ENCODE measurements at regions not wholly inside any gene's neighbourhood (a gene's known extent, or its start where the extent isn't known, plus 50 kb on each side); places are given as distances from the start of the nearest gene placed in this dataset.

DNA sequence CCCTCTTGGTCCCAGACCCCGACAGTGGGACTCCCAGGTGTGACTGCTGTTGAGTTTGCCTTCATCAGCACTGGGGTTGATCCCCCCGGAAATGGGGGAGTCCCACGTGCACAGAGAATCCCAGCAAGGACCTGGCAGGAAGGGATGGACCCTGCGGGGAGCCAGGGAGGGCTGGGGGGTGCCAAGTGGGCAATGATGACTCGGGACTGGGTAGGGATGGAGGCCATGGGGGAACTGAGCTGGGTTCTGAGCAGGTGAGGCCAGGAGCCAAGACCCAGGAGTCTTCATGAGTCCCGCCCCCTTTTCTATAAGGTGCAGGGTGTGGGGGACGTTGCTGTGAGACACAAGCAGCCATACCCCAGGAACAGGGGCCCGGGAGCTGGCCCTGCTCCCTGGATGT is 103.8 kb downstream of the CRYAA start:
- TF ChIP-seq GATA2 (IDR thresholded peaks at IDR 0.05; ENCODE audit: low read depth, low read length) (no peak), GATA3 (IDR thresholded peaks at IDR 0.05; ENCODE audit: low read depth, low read length) (no peak)

DNA sequence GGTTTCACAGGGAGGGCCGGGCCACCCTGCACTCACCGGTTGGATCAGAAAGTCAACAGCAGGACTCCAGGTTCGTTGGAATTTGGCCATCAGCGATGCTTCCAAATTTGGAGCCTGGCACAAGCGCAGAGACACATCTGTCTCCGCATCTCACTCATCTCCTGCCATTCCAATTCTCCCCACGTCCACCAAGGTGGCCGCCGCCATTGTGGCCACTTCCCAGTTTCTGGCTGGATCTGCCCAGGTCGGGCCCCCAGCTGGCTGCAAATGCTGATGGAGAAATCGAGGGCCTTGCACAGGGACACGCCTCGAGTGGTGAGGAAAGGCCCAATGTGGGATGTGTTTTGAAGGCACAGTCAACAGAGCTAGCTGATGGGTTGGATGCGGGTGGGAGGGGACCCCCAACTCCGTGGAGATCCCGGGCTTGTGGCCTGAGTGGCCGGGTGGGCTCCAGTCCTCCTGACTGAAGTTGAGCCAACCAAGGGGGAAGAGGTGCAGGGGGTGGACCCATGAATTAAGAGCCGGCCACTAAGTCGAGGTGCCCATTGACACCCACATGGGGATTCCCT is 102.7 kb downstream of the CRYAA start:
- TF ChIP-seq GATA2 (IDR thresholded peaks at IDR 0.05; ENCODE audit: low read depth, low read length) (no peak), GATA3 (IDR thresholded peaks at IDR 0.05; ENCODE audit: low read depth, low read length) (no peak)

DNA sequence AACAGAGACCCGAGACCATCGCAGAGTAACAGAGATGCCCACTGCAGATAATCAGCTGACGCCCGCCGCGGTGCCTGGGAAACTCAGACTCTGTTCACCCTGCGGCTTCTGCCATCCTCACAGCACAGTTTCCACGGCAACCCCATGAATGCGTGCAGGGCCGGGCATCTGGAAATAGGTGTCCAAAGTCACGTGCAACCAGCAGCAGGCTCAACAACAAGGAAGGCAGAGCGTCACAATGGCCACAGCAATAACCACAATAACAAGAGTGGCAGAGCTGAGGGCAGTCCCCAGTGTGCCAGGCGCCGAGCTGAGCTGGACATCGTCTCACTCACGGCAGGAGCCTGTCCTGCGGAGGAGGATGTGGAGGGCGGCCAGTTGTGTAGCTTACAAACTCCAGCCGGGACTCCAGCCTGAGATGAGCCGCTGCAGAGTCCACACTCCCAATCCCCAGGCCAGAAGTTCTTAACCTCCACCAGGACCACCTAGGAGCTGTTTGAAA is 102.0 kb downstream of the CRYAA start:
- TF ChIP-seq GATA3 (IDR thresholded peaks at IDR 0.05; ENCODE audit: low read depth, low read length), result no peak
- peak; percentile 99 for TF ChIP-seq GATA2 (IDR thresholded peaks at IDR 0.05; ENCODE audit: low read depth, low read length)

DNA sequence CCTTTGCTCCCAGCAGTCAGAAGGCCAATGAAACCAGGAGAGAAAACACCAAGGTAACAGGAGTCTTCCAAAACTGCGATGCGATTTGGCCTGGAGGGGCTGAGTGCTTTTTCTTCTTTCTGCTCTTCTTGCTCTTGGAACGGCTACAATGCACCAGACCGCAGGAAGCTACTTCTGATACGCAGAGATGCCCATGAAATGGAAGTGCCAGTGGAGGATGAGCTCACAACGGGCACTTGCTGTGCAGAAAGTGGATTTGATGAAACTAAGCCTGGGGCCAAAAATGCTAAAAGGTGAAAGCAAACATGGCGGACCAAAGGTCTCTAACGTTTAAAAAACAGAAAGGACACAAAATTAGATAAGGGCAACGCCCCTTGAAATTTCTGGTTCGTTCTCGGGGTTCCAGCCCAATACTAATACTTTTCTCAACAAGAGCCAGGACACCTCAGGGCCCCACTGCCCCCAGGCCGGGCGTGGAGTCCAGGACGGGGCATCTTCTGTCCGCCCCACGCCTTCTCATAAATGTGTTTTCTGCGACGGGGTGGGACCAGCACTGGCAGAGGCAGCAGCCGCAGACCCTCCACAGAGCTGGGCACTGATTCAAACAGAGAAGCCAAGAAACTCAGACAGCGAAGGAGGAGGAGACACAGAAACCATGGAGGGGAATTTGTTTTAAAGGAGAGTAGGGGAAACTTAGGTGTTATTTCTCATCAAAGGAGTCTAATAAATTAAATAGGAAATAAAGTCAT is 101.3 kb downstream of the CRYAA start:
- no peak for TF ChIP-seq GATA3 (IDR thresholded peaks at IDR 0.05; ENCODE audit: low read depth, low read length)
- no peak for TF ChIP-seq GATA2 (IDR thresholded peaks at IDR 0.05; ENCODE audit: low read depth, low read length)

DNA sequence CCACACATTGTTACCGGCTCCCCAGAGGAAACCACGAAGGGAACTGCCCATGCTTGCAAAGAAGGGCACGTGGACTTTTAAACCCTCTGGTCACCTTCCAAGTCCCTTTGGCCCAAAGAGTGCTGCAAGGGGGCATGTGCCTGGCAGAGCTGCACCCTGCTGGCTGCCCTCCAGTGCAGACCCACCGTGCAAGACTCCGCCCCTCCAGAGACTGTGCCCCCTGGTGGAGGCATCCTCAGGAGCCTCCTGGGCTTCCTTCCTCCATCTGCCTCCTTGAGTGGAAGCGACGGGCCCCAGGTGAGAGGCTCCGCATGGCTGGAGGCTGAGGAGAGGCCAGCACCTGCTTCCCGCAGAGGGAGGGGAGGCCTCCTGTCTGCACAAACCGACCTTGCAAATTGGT is 100.6 kb downstream of the CRYAA start:
- TF ChIP-seq GATA2 (IDR thresholded peaks at IDR 0.05; ENCODE audit: low read depth, low read length), result no peak
- no peak for TF ChIP-seq GATA3 (IDR thresholded peaks at IDR 0.05; ENCODE audit: low read depth, low read length)

DNA sequence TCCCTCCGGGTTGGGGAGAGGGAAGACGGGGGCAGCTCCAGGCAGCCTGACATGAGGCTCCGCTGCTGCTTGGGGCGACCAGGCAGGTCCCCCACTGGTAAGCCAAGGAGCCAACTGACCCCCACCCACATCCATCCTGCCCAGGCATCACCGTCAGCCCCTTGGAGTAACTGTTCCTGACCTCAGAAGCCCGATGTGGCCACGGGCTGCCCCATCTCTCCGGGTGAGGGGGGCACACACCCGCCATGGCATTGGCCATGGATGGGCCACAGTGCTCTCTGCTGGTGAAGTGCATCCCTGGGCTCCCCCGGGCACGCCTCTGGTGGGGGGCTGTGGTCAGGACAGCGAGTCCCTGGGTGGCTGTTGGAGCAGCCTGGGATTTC is 100.0 kb downstream of the CRYAA start:
- TF ChIP-seq GATA2 (IDR thresholded peaks at IDR 0.05; ENCODE audit: low read depth, low read length), result no peak
- TF ChIP-seq GATA3 (IDR thresholded peaks at IDR 0.05; ENCODE audit: low read depth, low read length), result no peak

DNA sequence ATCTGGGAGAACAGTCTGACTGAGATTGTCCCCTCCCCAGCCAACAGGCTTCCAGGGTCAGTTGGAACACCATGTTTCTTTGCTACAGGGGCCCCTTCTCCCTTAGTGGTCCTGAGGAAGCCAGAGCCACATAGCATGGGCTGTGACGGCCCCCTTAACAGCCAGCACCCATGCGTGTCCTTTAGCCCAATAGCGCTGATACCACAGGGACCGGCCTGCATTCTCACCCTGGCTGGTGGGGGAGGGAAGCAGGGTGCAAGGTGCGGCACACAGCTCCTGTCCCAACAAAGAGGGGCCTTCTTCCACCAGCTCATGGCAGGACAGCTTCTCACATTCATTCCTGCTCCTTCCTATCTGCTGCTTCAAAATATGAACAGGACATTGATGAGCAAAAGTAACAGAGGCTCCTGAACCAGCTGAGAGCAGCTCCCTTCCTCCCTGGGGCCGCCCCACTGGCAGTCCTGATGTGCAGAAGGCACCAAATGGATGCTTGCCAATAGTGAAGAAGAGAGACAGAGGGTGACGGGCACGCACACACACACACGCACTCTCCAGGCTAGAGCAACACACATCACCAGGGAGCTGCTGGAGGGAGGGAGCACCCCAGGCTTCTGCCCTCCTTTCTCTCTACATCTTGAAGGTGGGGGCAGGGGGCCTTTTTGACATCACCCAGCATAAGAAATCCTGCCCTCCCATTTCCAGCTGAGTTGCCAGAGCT is 99.4 kb downstream of the CRYAA start:
- no peak for TF ChIP-seq GATA3 (IDR thresholded peaks at IDR 0.05; ENCODE audit: low read depth, low read length)
- TF ChIP-seq GATA2 (IDR thresholded peaks at IDR 0.05; ENCODE audit: low read depth, low read length), result no peak

DNA sequence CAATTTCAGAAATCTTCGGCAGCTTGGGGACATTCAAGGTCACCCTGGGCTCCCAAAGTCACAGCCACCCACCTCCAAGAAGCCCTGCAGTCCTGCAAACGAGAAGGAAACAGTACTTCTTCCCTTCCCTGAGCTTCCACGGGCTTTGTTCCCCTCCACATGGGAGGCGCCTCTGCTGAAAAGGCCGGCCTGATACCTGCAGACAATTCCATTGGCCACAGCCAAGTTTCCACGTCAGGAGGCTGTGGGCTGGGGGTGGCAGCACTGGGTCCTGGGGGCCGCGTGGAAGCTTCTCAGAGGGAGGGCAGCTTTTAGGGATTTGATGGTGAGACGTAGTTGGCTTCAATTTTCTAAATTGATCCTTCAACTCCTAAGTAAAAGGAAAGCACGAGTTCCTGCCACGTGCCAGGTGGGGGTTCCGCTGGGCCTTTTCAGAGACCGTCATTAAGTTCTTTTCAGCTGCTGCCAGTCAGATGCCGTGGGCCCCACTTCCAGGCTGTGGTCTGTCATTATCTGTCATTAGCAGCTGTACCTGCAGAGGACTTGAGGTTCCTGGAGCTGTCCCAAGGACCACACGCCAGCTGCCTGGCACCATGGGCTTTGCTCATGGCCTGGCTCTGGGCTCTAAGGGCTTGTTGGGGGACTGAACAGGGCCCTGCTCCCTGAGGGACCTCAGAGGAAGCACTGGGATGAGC is 98.7 kb downstream of the CRYAA start:
- TF ChIP-seq GATA3 (IDR thresholded peaks at IDR 0.05; ENCODE audit: low read depth, low read length), result no peak
- no peak for TF ChIP-seq GATA2 (IDR thresholded peaks at IDR 0.05; ENCODE audit: low read depth, low read length)

DNA sequence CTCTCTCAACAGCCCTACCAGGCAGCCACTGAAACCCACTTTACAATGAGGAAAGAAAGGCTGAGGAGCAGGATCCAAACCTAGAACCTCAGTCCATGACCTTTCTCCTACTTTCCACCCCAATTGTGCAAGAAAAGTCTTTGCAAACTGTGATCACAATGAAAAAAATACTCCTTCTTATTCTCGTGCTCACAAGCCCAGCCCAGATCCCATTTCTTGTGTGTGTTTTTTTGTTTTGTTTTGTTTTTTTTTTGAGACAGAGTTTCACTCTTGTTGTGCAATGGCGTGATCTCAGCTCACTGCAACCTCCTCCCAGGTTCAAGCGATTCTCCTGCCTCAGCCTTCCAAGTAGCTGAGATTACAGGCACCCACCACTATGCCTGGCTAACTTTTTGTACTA is 97.7 kb downstream of the CRYAA start:
- TF ChIP-seq GATA3 (IDR thresholded peaks at IDR 0.05; ENCODE audit: low read depth, low read length) (no peak), GATA2 (IDR thresholded peaks at IDR 0.05; ENCODE audit: low read depth, low read length) (no peak)

DNA sequence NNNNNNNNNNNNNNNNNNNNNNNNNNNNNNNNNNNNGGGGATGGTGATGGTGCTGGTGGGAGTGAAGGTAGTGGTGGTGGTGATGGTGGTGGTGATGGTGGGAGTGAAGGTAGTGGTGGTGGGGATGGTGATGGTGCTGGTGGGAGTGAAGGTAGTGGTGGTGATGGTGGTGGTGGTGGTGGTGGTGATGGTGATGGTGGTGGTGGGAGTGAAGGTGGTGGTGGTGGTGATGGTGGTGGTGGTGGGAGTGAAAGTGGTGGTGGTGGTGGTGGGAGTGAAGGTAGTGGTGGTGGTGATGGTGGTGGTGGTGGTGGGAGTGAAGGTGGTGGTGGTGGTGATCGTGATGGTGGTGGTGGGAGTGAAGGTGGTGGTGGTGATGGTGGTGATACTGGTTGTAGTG is 93.6 kb downstream of the CRYAA start:
- TF ChIP-seq GATA2 (IDR thresholded peaks at IDR 0.05; ENCODE audit: low read depth, low read length) (no peak), GATA3 (IDR thresholded peaks at IDR 0.05; ENCODE audit: low read depth, low read length) (no peak)
